COR-L47 (cell line): ENCODE measurements at regions not wholly inside any gene's neighbourhood (a gene's known extent, or its start where the extent isn't known, plus 50 kb on each side); places are given as distances from the start of the nearest gene placed in this dataset.

Source experiments
- DNase-seq: peaks from one replicate; lab custom pipeline; 2025; lab: John Stamatoyannopoulos, UW

- no peak for DNase-seq
These were observed 199.8 kb upstream of the CCDC150 start for GRCh38 chr2:196439760-196440159.

GRCh38 chr2:196440413-196440812 is 199.1 kb upstream of the CCDC150 start:
- DNase-seq = no peak

GRCh38 chr2:196441527-196441926 is 198.0 kb upstream of the CCDC150 start:
- DNase-seq = no peak

- no peak for DNase-seq
These were observed 197.3 kb upstream of the CCDC150 start for GRCh38 chr2:196442211-196442610.

GRCh38 chr2:196444442-196444841 is 195.1 kb upstream of the CCDC150 start:
- no peak for DNase-seq

- DNase-seq = no peak
These were observed 193.5 kb upstream of the CCDC150 start for GRCh38 chr2:196445991-196446390.

GRCh38 chr2:196448407-196449079 is 191.0 kb upstream of the CCDC150 start:
- DNase-seq = no peak

- DNase-seq = no peak
These were observed 190.4 kb upstream of the CCDC150 start for GRCh38 chr2:196449083-196449482.

- no peak for DNase-seq
These were observed 186.8 kb upstream of the CCDC150 start for GRCh38 chr2:196452758-196453157.

GRCh38 chr2:196453613-196454047 is 185.9 kb upstream of the CCDC150 start:
- peak; percentile 52 for DNase-seq

GRCh38 chr2:196454492-196454891 is 185.0 kb upstream of the CCDC150 start:
- no peak for DNase-seq

GRCh38 chr2:196459539-196459938 is 180.0 kb upstream of the CCDC150 start:
- no peak for DNase-seq

GRCh38 chr2:196463706-196464105 is 175.8 kb upstream of the CCDC150 start:
- DNase-seq = no peak

GRCh38 chr2:196464311-196464710 is 175.2 kb upstream of the CCDC150 start:
- no peak for DNase-seq

GRCh38 chr2:196466581-196466980 is 172.9 kb upstream of the CCDC150 start:
- DNase-seq = no peak

- DNase-seq = no peak
These were observed 171.1 kb upstream of the CCDC150 start for GRCh38 chr2:196468394-196468793.

GRCh38 chr2:196473617-196474016 is 165.9 kb upstream of the CCDC150 start:
- DNase-seq = no peak

GRCh38 chr2:196475611-196476010 is 163.9 kb upstream of the CCDC150 start:
- DNase-seq = no peak

- DNase-seq = no peak
These were observed 160.9 kb upstream of the CCDC150 start for GRCh38 chr2:196478588-196478987.

- no peak for DNase-seq
These were observed 160.2 kb upstream of the CCDC150 start for GRCh38 chr2:196479350-196479749.

- DNase-seq = no peak
These were observed 158.7 kb upstream of the CCDC150 start for GRCh38 chr2:196480653-196481323.

GRCh38 chr2:196481324-196481697 is 158.2 kb upstream of the CCDC150 start:
- no peak for DNase-seq

GRCh38 chr2:196482119-196483065 is 157.1 kb upstream of the CCDC150 start:
- no peak for DNase-seq
